Mesenchymal stem cell (in vitro differentiated cells and primary cell): ENCODE measurements at regions not wholly inside any gene's neighbourhood (a gene's known extent, or its start where the extent isn't known, plus 50 kb on each side); places are given as distances from the start of the nearest gene placed in this dataset.

Experiments
- DNase-seq: peaks from one replicate; pipeline ENCODE4 v3.0.0-alpha.2; 2013
- H2AFZ ChIP-seq: one replicate; pipeline ENCODE4 v1.6.1; 2013; ENCODE audit warnings: low read depth, mild to moderate bottlenecking, control low read depth, inconsistent platforms, low read length, moderate library complexity
- H2AK5ac ChIP-seq: 2 replicates; pipeline ENCODE4 v1.6.1; 2013; ENCODE audit warnings: low read length, moderate library complexity, mild to moderate bottlenecking, inconsistent platforms; ENCODE audit not compliant: severe bottlenecking
- H2BK120ac ChIP-seq: one replicate; pipeline ENCODE4 v1.6.1; 2013; ENCODE audit warnings: low read depth, mild to moderate bottlenecking, inconsistent platforms, low read length, moderate library complexity
- H2BK12ac ChIP-seq, 2 experiments: one replicate each; pipeline ENCODE4 v1.6.1; 2013; ENCODE audit warnings: inconsistent platforms in 2 of 2, low read length in 2 of 2, mild to moderate bottlenecking in 2 of 2, moderate library complexity in 2 of 2, control low read depth in 1 of 2
- H2BK15ac ChIP-seq: one replicate; pipeline ENCODE4 v1.6.1; 2013; ENCODE audit warnings: mild to moderate bottlenecking, low read depth, inconsistent platforms; ENCODE audit not compliant: poor library complexity, severe bottlenecking
- H2BK5ac ChIP-seq: 2 replicates; pipeline ENCODE4 v1.6.1; 2013; ENCODE audit warnings: low read depth, mild to moderate bottlenecking, low read length, control low read depth, inconsistent platforms; ENCODE audit not compliant: poor library complexity, severe bottlenecking
- H3K14ac ChIP-seq, 2 experiments: one replicate each; pipeline ENCODE4 v1.6.1; 2013; ENCODE audit warnings: inconsistent platforms in 2 of 2, low read length in 2 of 2, control low read depth in 1 of 2, mild to moderate bottlenecking in 1 of 2, moderate library complexity in 1 of 2
- H3K18ac ChIP-seq, 2 experiments: one replicate each; pipeline ENCODE4 v1.6.1; 2013; ENCODE audit warnings: inconsistent platforms in 2 of 2, low read length in 2 of 2, control low read depth in 1 of 2, low read depth in 1 of 2, mild to moderate bottlenecking in 1 of 2
- H3K23ac ChIP-seq, 2 experiments: one replicate each; pipeline ENCODE4 v1.6.1; 2013; ENCODE audit warnings: inconsistent platforms in 2 of 2, low read length in 2 of 2, mild to moderate bottlenecking in 2 of 2, moderate library complexity in 2 of 2, control low read depth in 1 of 2
- H3K27ac ChIP-seq: 2 replicates; pipeline ENCODE4 v1.5.1; 2013; ENCODE audit warnings: mild to moderate bottlenecking, moderate library complexity, low read length, control low read depth, inconsistent platforms; ENCODE audit not compliant: poor library complexity, severe bottlenecking
- H3K27me3 ChIP-seq, 2 experiments: 2 replicates each; pipeline versions ENCODE4 v1.6.1 to v1.7.0; 2013; ENCODE audit warnings: low read length in 2 of 2, mild to moderate bottlenecking in 2 of 2, moderate library complexity in 2 of 2, control low read depth in 1 of 2, inconsistent platforms in 1 of 2; ENCODE audit not compliant: control insufficient read depth in 1 of 2, insufficient read depth in 1 of 2
- H3K36me3 ChIP-seq, 2 experiments: 2 replicates each; pipeline versions ENCODE4 v1.6.1 to v1.7.0; 2013; ENCODE audit warnings: low read length in 2 of 2, control low read depth in 1 of 2, inconsistent platforms in 1 of 2, low read depth in 1 of 2, mild to moderate bottlenecking in 1 of 2; ENCODE audit not compliant: insufficient read depth in 2 of 2, control insufficient read depth in 1 of 2
- H3K4ac ChIP-seq, 2 experiments: one replicate each; pipeline ENCODE4 v1.6.1; 2013; ENCODE audit warnings: inconsistent platforms in 2 of 2, low read length in 2 of 2, mild to moderate bottlenecking in 2 of 2, moderate library complexity in 2 of 2, control low read depth in 1 of 2, low read depth in 1 of 2
- H3K4me1 ChIP-seq: 2 replicates; pipeline ENCODE4 v1.6.1; 2013; ENCODE audit warnings: low read depth, low read length, control low read depth; ENCODE audit not compliant: control insufficient read depth, insufficient read depth
- H3K4me2 ChIP-seq: 2 replicates; pipeline ENCODE4 v1.6.1; 2013; ENCODE audit warnings: low read length, mild to moderate bottlenecking, inconsistent platforms; ENCODE audit not compliant: poor library complexity, severe bottlenecking
- H3K4me3 ChIP-seq, 2 experiments: 2 replicates each; pipeline versions ENCODE4 v1.5.1 to v1.7.0; 2013; ENCODE audit warnings: low read length in 2 of 2, mild to moderate bottlenecking in 2 of 2, control low read depth in 1 of 2, low read depth in 1 of 2; ENCODE audit not compliant: insufficient read depth in 1 of 2
- H3K79me1 ChIP-seq: replicated peaks from 2 replicates; pipeline ENCODE4 v1.6.1; 2013; ENCODE audit warnings: mild to moderate bottlenecking, control low read depth, low read length, inconsistent platforms; ENCODE audit not compliant: poor library complexity, severe bottlenecking
- H3K9ac ChIP-seq: 2 replicates; pipeline ENCODE4 v1.7.0; 2013; ENCODE audit warnings: mild to moderate bottlenecking, low read length, moderate library complexity
- H3K9me3 ChIP-seq: 2 replicates; pipeline ENCODE4 v1.7.0; 2013; ENCODE audit warnings: mild to moderate bottlenecking, low read length; ENCODE audit not compliant: control insufficient read depth
- H4K8ac ChIP-seq: one replicate; pipeline ENCODE4 v1.6.1; 2013; ENCODE audit warnings: inconsistent platforms, mild to moderate bottlenecking, low read length, moderate library complexity
- H4K91ac ChIP-seq: one replicate; pipeline ENCODE4 v1.6.1; 2013; ENCODE audit warnings: mild to moderate bottlenecking, low read length, inconsistent platforms
- WGBS: methylation state at CpG from one replicate; pipeline ENCODE4 v1.1.7; 2013; ENCODE audit warnings: mixed read lengths; 5-methylcytosine and 5-hydroxymethylcytosine counted together

- Histone ChIP-seq H3K14ac (no peak overlapping the region), H3K79me1 (no peaks in the 10 kb centered on the region), H3K18ac (no peak overlapping the region), H2BK5ac (no peak overlapping the region), H4K91ac (no peak overlapping the region), H3K4ac (no peak overlapping the region), H3K9ac (no peak overlapping the region), H2BK120ac (no peak overlapping the region), H3K4me1 (peaks cover 5% of the 10 kb centered on the region), H3K4me3 (no peak overlapping the region), H3K27ac (no peak overlapping the region), H3K23ac (peak overlapping the region in 1 of 2 experiments; percentile 32), H3K4me2 (no peak overlapping the region), H3K36me3 (no peaks in the 10 kb centered on the region), H2BK12ac (no peak overlapping the region), H2BK15ac (no peak overlapping the region), H3K27me3 (peaks cover 33 to 44% of the 10 kb centered on the region in 2 experiments), H2AFZ (no peak overlapping the region), H2AK5ac (no peak overlapping the region), H4K8ac (no peak overlapping the region), H3K9me3 (no peaks in the 10 kb centered on the region)
- 76% methylated on average over 6 of the region's 6 CpGs for WGBS
- peak; percentile 5 for DNase-seq
These were observed 143.5 kb upstream of the UNC5B start for GRCh38 chr10:71068861-71069271.

- Histone ChIP-seq H3K4ac (no peak overlapping the region), H3K23ac (no peak overlapping the region), H3K27me3 (peaks cover 41 to 48% of the 10 kb centered on the region in 2 experiments), H2BK120ac (no peak overlapping the region), H4K8ac (no peak overlapping the region), H2AK5ac (no peak overlapping the region), H2BK15ac (no peak overlapping the region), H3K4me1 (peaks cover 5% of the 10 kb centered on the region), H2AFZ (no peak overlapping the region), H2BK12ac (no peak overlapping the region), H3K36me3 (no peaks in the 10 kb centered on the region), H3K27ac (no peak overlapping the region), H3K18ac (no peak overlapping the region), H3K4me3 (no peak overlapping the region), H3K14ac (no peak overlapping the region), H4K91ac (peak overlapping the region; percentile 27), H3K9me3 (no peaks in the 10 kb centered on the region), H3K79me1 (no peaks in the 10 kb centered on the region), H3K4me2 (no peak overlapping the region), H2BK5ac (no peak overlapping the region), H3K9ac (no peak overlapping the region)
- no peak for DNase-seq
- 88% methylated on average over 24 of the region's 24 CpGs for WGBS
These were observed 142.3 kb upstream of the UNC5B start for GRCh38 chr10:71069909-71070666.

- Histone ChIP-seq H2BK12ac (no peak overlapping the region), H3K36me3 (no peaks in the 10 kb centered on the region), H3K4ac (no peak overlapping the region), H2BK120ac (no peak overlapping the region), H3K27me3 (peaks cover 48 to 55% of the 10 kb centered on the region in 2 experiments), H4K91ac (no peak overlapping the region), H2BK15ac (no peak overlapping the region), H2AK5ac (no peak overlapping the region), H3K4me1 (peaks cover 5% of the 10 kb centered on the region), H3K18ac (no peak overlapping the region), H3K4me2 (no peak overlapping the region), H2BK5ac (no peak overlapping the region), H3K4me3 (no peak overlapping the region), H4K8ac (no peak overlapping the region), H3K27ac (no peak overlapping the region), H3K23ac (no peak overlapping the region), H2AFZ (no peak overlapping the region), H3K79me1 (no peaks in the 10 kb centered on the region), H3K9me3 (no peaks in the 10 kb centered on the region), H3K14ac (no peak overlapping the region), H3K9ac (no peak overlapping the region)
- no peak for DNase-seq
- 62% methylated on average over 2 of the region's 2 CpGs for WGBS
These were observed 141.6 kb upstream of the UNC5B start for GRCh38 chr10:71070741-71071140.

- H3K9me3 ChIP-seq: no peaks in the 10 kb centered on the region
- H3K27me3 ChIP-seq: peaks cover 62 to 63% of the 10 kb centered on the region in 2 experiments
- H4K91ac ChIP-seq: no peak overlapping the region
- H3K23ac ChIP-seq: no peak overlapping the region
- H3K9ac ChIP-seq: no peak overlapping the region
- no peak overlapping the region for H3K4me3 ChIP-seq
- H3K4ac ChIP-seq: no peak overlapping the region
- no peak overlapping the region for H2BK15ac ChIP-seq
- no peak overlapping the region for H2BK120ac ChIP-seq
- H2BK5ac ChIP-seq: no peak overlapping the region
- no peak overlapping the region for H3K18ac ChIP-seq
- H3K4me2 ChIP-seq: no peak overlapping the region
- no peak overlapping the region for H2BK12ac ChIP-seq
- H3K14ac ChIP-seq: peak overlapping the region in 1 of 2 experiments; percentile 24
- no peak overlapping the region for H2AFZ ChIP-seq
- DNase-seq: no peak
- H3K27ac ChIP-seq: no peak overlapping the region
- no peak overlapping the region for H2AK5ac ChIP-seq
- H3K4me1 ChIP-seq: peaks cover 5% of the 10 kb centered on the region
- no peaks in the 10 kb centered on the region for H3K36me3 ChIP-seq
- no peak overlapping the region for H4K8ac ChIP-seq
- H3K79me1 ChIP-seq: no peaks in the 10 kb centered on the region
- WGBS: 84% methylated on average over 11 of the region's 11 CpGs
These were observed 140.1 kb upstream of the UNC5B start for GRCh38 chr10:71072131-71072822.
